ENCODE measurements at regions not wholly inside any gene's neighbourhood (a gene's known extent, or its start where the extent isn't known, plus 50 kb on each side); places are given as distances from the start of the nearest gene placed in this dataset.

GRCh38 chr4:24395937-24396336, 188.4 kb downstream of the DHX15 start:
- TF ChIP-seq, protein P1, sequence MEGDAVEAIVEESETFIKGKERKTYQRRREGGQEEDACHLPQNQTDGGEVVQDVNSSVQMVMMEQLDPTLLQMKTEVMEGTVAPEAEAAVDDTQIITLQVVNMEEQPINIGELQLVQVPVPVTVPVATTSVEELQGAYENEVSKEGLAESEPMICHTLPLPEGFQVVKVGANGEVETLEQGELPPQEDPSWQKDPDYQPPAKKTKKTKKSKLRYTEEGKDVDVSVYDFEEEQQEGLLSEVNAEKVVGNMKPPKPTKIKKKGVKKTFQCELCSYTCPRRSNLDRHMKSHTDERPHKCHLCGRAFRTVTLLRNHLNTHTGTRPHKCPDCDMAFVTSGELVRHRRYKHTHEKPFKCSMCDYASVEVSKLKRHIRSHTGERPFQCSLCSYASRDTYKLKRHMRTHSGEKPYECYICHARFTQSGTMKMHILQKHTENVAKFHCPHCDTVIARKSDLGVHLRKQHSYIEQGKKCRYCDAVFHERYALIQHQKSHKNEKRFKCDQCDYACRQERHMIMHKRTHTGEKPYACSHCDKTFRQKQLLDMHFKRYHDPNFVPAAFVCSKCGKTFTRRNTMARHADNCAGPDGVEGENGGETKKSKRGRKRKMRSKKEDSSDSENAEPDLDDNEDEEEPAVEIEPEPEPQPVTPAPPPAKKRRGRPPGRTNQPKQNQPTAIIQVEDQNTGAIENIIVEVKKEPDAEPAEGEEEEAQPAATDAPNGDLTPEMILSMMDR (IDR thresholded peaks at IDR 0.05; ENCODE audit: low read depth, low read length), result no peak

DNA sequence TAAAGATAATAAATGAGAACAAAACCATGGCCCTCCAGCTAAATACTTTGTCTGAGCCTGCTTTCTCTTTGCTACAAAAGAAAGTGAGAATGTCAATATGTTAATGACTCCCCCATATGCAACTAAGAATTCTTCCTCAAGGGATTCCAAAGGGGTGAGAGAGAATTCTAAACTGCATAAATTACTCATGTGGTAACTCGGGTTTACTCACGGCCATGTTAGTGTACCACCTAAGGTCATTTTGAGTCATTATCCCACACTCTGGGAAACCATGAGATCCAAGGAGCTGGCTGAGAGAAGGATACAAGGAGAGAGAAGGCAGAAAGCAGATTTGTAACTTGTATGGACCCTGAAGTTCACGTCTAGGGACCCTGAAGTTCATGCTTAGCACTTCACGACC, 190.3 kb downstream of the DHX15 start:
- no peak overlapping the region for H3K4me3 ChIP-seq (ENCODE audit: low read depth, low read length)
- TF ChIP-seq, protein P1 (IDR thresholded peaks at IDR 0.05; ENCODE audit: low read depth, low read length), result no peak

More at GRCh38 chr4:24395937-24396336, 188.4 kb downstream of the DHX15 start:
- H3K4me3 ChIP-seq (ENCODE audit: low read depth, low read length), result no peak overlapping the region

DNA sequence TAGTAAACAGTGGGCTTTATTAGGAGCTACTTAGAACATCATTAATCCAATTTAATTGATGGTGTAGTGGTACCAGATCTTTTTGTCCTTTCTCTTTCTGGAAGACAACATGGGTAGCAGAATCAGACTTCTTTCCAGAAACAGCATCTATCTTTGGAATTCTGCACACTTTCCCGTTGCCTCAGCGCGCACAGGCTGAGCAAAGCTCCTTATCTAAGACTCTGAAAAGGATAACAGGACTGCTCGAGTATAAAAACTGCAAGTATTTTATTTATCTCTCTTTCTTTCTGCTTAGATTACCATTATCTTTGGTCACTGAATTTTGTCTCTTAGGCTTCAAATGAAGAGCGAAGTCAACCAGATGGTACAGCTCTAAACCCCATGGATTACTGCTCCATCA, 191.7 kb downstream of the DHX15 start:
- no peak overlapping the region for H3K4me3 ChIP-seq (ENCODE audit: low read depth, low read length)
- TF ChIP-seq, protein P1 (IDR thresholded peaks at IDR 0.05; ENCODE audit: low read depth, low read length), result no peak

DNA sequence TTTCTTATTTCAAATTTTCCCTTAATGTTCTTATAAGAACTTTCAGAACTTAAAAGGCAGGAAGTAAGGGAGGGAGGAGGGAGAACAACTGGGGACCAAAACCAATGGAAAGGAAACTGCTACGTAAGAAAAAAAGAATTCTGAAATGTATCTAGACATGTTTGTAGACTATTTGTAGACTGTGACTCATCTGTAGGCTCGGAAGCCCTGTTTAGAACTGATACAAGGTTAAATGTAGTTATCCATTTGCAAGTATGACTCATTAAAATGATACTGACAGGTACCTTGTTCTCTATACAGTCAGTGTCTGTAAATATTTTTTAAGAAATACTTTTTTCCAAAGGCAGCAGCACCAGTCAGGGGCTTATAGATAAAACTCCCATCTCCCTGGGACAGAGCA, 202.0 kb downstream of the DHX15 start:
- TF ChIP-seq, protein P1 (IDR thresholded peaks at IDR 0.05; ENCODE audit: low read depth, low read length), result no peak
- no peak overlapping the region for H3K4me3 ChIP-seq (ENCODE audit: low read depth, low read length)

GRCh38 chr4:24380957-24381665, 203.2 kb downstream of the DHX15 start:
- no peak overlapping the region for H3K4me3 ChIP-seq (ENCODE audit: low read depth, low read length)
- TF ChIP-seq, protein P1 (IDR thresholded peaks at IDR 0.05; ENCODE audit: low read depth, low read length), result no peak

DNA sequence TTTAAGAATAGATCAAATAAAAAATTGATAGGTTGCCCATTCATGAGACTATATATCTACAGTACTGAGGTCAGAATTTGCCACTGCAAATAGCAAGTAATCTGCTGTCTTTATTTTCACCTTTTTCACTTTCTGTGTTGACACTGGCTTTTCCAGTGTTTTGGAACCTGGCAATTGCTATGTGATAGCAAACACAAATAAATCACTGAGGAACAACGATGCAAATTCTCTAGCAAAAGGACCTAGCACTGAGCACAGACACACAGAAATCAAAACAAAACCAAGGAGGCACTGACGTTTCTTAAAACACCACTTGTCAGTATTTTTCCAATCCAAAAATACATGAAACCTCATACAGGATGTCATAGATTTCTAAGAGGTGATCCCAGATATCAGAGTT, 210.7 kb downstream of the DHX15 start:
- no peak overlapping the region for H3K4me3 ChIP-seq (ENCODE audit: low read depth, low read length)
- TF ChIP-seq, protein P1 (IDR thresholded peaks at IDR 0.05; ENCODE audit: low read depth, low read length), result no peak

GRCh38 chr4:24372881-24373280, 211.5 kb downstream of the DHX15 start:
- TF ChIP-seq, protein P1 (IDR thresholded peaks at IDR 0.05; ENCODE audit: low read depth, low read length), result no peak
- no peak overlapping the region for H3K4me3 ChIP-seq (ENCODE audit: low read depth, low read length)
